Small intestine (tissue), 7 donors: ENCODE measurements at regions not wholly inside any gene's neighbourhood (a gene's known extent, or its start where the extent isn't known, plus 50 kb on each side); places are given as distances from the start of the nearest gene placed in this dataset.
"Not testable (repeated sequence)": the region's sequence is repeated elsewhere in the genome, so short reads cannot be mapped to it uniquely, and the experiment has no call there.

Source experiments
- DNase-seq, 2 donors: peaks; one replicate each; pipeline versions ENCODE4 v3.0.0 to v3.0.0-alpha.2; 2013
- FAIRE-seq: peaks from 2 replicates; lab custom pipeline; 2012; peaks lifted over from hg19 to GRCh38; lab: Jason Lieb, UNC
- H3K27ac ChIP-seq, 3 donors: one replicate each; pipeline ENCODE4 v1.5.1; 2013; ENCODE audit warnings: low read length in 2 of 3, mild to moderate bottlenecking in 2 of 3, control low read depth in 1 of 3, inconsistent platforms in 1 of 3, low read depth in 1 of 3, moderate library complexity in 1 of 3
- H3K27me3 ChIP-seq, 3 donors: one replicate each; pipeline ENCODE4 v1.6.1; 2013; ENCODE audit warnings: low read length in 3 of 3, inconsistent platforms in 1 of 3; ENCODE audit not compliant: control insufficient read depth in 3 of 3, insufficient read depth in 3 of 3
- H3K36me3 ChIP-seq, 3 donors: one replicate each; pipeline ENCODE4 v1.6.1; 2013; ENCODE audit warnings: low read length in 3 of 3, inconsistent platforms in 1 of 3, low read depth in 1 of 3, mild to moderate bottlenecking in 1 of 3, moderate library complexity in 1 of 3; ENCODE audit not compliant: control insufficient read depth in 3 of 3, insufficient read depth in 2 of 3
- H3K4me1 ChIP-seq, 3 donors: one replicate each; pipeline ENCODE4 v1.6.1; 2013; ENCODE audit warnings: low read length in 2 of 3, inconsistent platforms in 1 of 3, low read depth in 1 of 3, mild to moderate bottlenecking in 1 of 3, moderate library complexity in 1 of 3; ENCODE audit not compliant: control insufficient read depth in 3 of 3, insufficient read depth in 2 of 3
- H3K4me3 ChIP-seq, 3 donors: one replicate each; pipeline ENCODE4 v1.5.1; 2013; ENCODE audit warnings: low read length in 3 of 3, control low read depth in 1 of 3, inconsistent platforms in 1 of 3, low read depth in 1 of 3, mild to moderate bottlenecking in 1 of 3, moderate library complexity in 1 of 3
- H3K9me3 ChIP-seq, 2 donors: one replicate each; pipeline ENCODE4 v1.6.1; 2013; ENCODE audit warnings: low read depth in 1 of 2, low read length in 1 of 2; ENCODE audit not compliant: control insufficient read depth in 2 of 2, insufficient read depth in 1 of 2
- WGBS, 3 donors: extraction: QIAGEN DNeasy Blood & Tissue Kit; methylation state at CpG; one replicate each; pipeline ENCODE4 v1.1.7; 2013; 5-methylcytosine and 5-hydroxymethylcytosine counted together
- donor health status: healthy with polysubstance abuse.
- donor health status: control.
- donor health status: control.
- donor health status: Bipolar disorder and iron deficiency.
- donor health status: healthy.

DNA sequence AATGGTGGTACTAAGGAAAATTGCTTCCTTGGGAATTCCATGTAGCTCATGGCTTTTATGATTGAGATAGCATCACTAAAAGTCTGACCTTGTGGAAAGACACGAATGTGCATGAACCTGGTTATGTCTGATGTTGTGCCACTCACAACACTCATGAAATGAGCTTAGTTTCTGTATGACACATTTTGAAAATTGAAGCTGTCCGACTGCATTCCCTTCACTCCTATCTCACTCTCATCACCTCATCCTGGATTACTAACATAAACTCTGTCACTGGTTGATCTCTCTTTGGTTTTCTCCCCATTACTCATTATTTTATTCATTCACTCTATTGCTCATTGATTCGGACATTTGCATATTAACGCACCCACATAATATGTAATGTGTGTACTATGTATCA lies 190.0 kb upstream of the VWC2 start:
- 81 to 87% (median 85%) methylated on average over 4 of the region's 4 CpGs for WGBS, 3 donors

DNA sequence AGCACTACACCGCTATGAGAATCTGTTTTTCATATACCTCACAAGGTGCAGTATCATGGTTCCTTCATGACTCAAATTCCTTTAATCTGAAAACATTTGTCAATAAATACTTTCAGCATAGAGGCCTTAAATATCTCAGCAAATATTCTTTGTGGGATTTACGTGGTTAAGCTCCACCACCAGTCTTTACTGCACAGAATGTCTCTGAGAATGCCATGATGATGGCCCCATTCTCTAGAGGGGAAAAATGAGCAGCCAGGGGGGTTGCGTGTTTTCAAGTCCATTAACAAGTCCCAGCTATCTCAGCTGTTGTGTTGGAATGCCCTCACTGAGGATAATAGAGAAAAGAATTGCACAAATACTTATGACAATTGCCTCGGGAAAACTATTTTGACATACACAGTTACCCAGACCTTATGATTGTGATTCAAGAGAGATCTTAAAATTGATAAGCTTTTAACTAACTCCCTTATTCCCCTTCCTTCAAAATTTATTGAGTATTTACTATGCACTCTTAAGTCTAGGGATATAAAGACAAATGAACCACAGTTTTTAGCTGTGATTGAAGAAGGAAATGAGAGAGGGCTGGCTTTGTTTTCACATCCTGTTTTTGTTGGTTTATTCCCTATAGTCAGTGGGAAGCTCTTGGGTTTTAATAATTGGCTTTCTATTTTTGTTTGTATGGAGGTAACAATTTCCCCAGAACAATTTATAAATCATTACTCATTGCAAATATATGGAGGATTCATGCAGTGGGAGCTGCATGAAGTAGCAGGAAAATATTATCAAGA lies 176.5 kb upstream of the VWC2 start:
- Histone ChIP-seq H3K27me3 (no peaks in the 10 kb centered on the region), H3K9me3 (no peaks in the 10 kb centered on the region), H3K36me3 (no peaks in the 10 kb centered on the region), H3K4me1 (no peaks in the 10 kb centered on the region), H3K27ac (no peak overlapping the region), H3K4me3 (no peak overlapping the region)
- FAIRE-seq: no peak
- no peak for DNase-seq
- 69 to 87% (median 74%) methylated on average over 4 of the region's 4 CpGs for WGBS, 3 donors

More for the DNA sequence above, 190.0 kb upstream of the VWC2 start:
- Histone ChIP-seq H3K4me1 (no peaks in the 10 kb centered on the region), H3K9me3 (no peaks in the 10 kb centered on the region), H3K36me3 (no peaks in the 10 kb centered on the region), H3K4me3 (no peak overlapping the region), H3K27me3 (no peaks in the 10 kb centered on the region), H3K27ac (no peak overlapping the region)
- no peak for FAIRE-seq
- DNase-seq: no peak

DNA sequence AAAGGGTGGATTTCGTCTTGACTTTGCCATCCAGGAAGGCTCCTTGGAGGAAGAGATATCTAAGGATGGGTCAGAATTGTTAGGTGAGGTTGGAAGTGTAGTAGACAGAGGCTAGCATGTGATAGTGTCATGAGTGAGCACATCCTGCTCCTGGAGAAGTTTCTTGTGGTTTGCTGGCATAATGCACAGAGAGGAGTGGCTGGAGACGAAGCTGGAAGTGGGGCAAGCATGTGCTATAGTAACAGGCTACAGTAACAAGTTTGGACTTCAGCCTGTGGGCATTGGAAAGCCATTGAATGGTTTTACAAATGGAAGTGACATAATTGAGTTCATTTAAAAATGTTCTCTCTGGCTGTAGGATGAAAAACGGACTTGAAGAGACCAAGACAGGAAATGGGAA lies 175.6 kb upstream of the VWC2 start:
- no peak overlapping the region for H3K4me3 ChIP-seq
- WGBS, 3 donors: 39 to 41% (median 40%) methylated on average over 3 of the region's 3 CpGs
- H3K36me3 ChIP-seq: no peaks in the 10 kb centered on the region
- DNase-seq: no peak
- H3K27ac ChIP-seq: no peak overlapping the region
- no peak for FAIRE-seq
- H3K4me1 ChIP-seq: no peaks in the 10 kb centered on the region
- no peaks in the 10 kb centered on the region for H3K9me3 ChIP-seq
- no peaks in the 10 kb centered on the region for H3K27me3 ChIP-seq

DNA sequence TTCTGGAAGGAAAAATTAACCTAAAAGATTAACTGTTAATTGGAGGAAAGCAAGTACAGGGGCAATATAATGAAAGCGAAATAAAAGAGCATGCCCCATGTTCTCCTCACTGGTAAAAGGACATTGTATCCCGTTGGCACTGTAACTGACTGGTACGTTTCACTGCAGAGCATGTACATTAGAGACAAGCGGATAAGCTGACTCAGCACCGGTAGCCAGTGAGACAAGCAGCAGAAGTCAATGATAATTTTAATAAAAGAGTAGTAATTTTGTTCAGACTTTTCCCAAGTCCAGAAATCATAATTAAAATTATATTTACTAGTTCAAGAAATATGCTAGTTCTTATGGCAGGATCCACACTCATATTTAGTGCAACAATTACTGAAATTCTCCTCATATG lies 161.5 kb upstream of the VWC2 start:
- no peaks in the 10 kb centered on the region for H3K27me3 ChIP-seq
- no peaks in the 10 kb centered on the region for H3K4me1 ChIP-seq
- no peaks in the 10 kb centered on the region for H3K36me3 ChIP-seq
- H3K4me3 ChIP-seq: no peak overlapping the region
- WGBS, 3 donors: 85 to 88% (median 88%) methylated on average over 5 of the region's 5 CpGs
- DNase-seq: no peak
- H3K27ac ChIP-seq: no peak overlapping the region
- H3K9me3 ChIP-seq: no peaks in the 10 kb centered on the region
- FAIRE-seq: no peak

DNA sequence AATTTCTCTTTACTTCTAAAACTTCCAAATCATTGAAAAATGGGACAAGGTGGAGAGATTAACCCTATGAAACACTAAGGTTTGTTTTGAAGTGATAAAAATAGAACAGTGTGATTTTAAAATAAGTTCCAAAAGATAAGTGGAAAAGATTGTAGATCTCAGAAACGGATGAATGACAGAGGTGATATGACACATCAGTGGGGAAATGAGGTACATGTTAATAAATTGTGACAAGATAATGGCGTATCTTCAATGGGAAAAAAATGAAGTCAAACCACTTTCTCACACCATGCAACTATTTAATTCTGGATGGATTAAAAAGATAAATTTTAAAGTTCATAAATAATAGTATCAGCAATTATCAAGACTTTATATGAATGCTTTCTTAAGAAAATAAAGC lies 159.7 kb upstream of the VWC2 start:
- WGBS, 3 donors: 74 to 80% (median 79%) methylated on average over 2 of the region's 2 CpGs
- FAIRE-seq (no peak), DNase-seq (no peak)
- H3K4me1 ChIP-seq: no peaks in the 10 kb centered on the region
- H3K4me3 ChIP-seq: no peak overlapping the region
- H3K9me3 ChIP-seq: peaks cover 0 to 5% of the 10 kb centered on the region in 2 donors
- H3K36me3 ChIP-seq: no peaks in the 10 kb centered on the region
- no peak overlapping the region for H3K27ac ChIP-seq
- H3K27me3 ChIP-seq: no peaks in the 10 kb centered on the region

DNA sequence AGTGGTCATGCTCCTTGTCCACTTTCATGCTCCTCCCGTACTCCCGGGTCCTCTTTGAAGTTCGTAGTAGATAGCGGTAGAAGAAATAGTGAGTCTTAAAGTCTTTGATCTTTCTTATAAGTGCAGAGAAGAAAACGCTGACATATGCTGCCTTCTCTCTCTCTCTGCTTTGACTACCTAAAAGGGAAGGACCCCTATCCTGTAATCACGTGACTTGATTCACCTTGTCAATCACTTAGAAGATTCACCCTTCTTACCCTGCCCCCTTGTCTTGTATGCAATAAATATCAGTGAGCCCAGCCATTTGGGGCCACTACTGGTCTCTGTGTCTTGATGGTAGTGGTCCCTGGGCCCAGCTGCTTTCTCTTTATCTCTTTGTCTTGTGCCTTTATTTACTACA lies 158.5 kb upstream of the VWC2 start:
- WGBS, 3 donors: 87 to 90% (median 89%) methylated on average over 6 of the region's 6 CpGs

DNA sequence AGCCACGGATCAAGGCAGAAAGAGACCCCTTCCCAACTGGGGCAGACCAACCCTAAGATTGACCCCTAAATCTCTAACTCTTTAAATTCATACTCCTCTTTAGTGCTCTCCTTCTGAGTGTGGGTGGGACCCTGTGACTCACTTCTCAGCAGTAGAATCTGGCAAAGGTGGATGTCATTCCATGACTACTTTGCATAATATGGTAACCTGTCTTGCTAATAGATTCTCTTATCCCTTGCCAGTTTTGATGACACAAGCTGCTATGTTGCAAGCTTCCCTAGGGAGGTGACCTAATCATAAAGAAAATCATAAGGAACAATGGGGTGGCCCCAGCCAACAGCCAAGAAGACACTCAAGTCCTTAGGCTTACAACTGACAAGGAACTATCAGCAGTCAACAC lies 155.4 kb upstream of the VWC2 start:
- 83 to 92% (median 88%) methylated on average over 1 of the region's 1 CpG for WGBS, 3 donors

More for the DNA sequence above, 158.5 kb upstream of the VWC2 start:
- H3K9me3 ChIP-seq, H3K4me1 ChIP-seq, DNase-seq, H3K4me3 ChIP-seq, FAIRE-seq, H3K27me3 ChIP-seq, H3K27ac ChIP-seq, H3K36me3 ChIP-seq: not testable (repeated sequence)

DNA sequence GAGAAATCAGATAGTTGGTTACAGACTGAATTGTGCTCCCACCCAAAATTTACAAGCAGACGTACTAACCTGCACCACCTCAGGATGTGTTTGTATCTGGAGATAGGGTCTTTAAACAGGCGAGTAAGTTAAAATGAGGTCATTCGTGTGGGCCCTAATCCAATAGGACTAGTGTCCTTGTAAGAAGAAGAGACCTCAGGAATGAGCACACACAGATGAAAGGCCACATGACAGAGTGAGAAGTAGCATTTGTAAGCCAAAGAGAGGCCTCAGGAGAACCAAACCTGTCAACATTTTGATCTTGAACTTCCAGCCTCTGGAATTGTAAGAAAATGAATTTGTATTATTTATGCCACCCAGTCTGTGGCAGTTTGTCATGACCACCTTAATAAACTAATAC lies 149.5 kb upstream of the VWC2 start:
- no peak for DNase-seq
- no peak for FAIRE-seq
- 53 to 82% (median 58%) methylated on average over 3 of the region's 3 CpGs for WGBS, 3 donors
- Histone ChIP-seq H3K4me3 (no peak overlapping the region), H3K27me3 (no peaks in the 10 kb centered on the region), H3K4me1 (no peaks in the 10 kb centered on the region), H3K36me3 (no peaks in the 10 kb centered on the region), H3K9me3 (no peaks in the 10 kb centered on the region), H3K27ac (no peak overlapping the region)

More for the DNA sequence above, 155.4 kb upstream of the VWC2 start:
- Histone ChIP-seq H3K27me3 (no peaks in the 10 kb centered on the region), H3K9me3 (peaks cover 0 to 5% of the 10 kb centered on the region in 2 donors), H3K27ac (no peak overlapping the region), H3K4me1 (no peaks in the 10 kb centered on the region), H3K4me3 (no peak overlapping the region), H3K36me3 (no peaks in the 10 kb centered on the region)
- DNase-seq (no peak), FAIRE-seq (no peak)

DNA sequence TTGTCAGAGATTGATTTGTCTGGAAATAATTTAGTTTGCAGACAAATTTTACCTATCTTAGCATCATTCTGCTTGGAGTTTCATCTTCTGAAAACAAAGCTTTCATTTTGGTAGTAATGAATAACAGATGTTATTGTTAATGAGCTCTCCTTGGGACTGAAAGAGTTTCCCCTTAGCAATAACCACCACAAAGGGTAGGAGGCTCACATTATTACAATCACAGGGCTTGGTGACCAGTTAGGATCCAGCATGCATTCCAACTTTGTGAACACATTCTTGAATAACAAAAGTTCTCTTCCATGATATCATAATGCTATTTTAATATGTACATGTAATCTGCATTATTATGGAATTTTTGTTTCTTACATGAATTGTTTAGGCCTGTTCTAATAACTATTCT lies 148.8 kb upstream of the VWC2 start:
- H3K36me3 ChIP-seq: no peaks in the 10 kb centered on the region
- H3K4me1 ChIP-seq: no peaks in the 10 kb centered on the region
- no peak for FAIRE-seq
- H3K27me3 ChIP-seq: no peaks in the 10 kb centered on the region
- no peaks in the 10 kb centered on the region for H3K9me3 ChIP-seq
- no peak overlapping the region for H3K27ac ChIP-seq
- no peak for DNase-seq
- no peak overlapping the region for H3K4me3 ChIP-seq
